ENCODE measurements at regions not wholly inside any gene's neighbourhood (a gene's known extent, or its start where the extent isn't known, plus 50 kb on each side); places are given as distances from the start of the nearest gene placed in this dataset.

- no peak for TF ChIP-seq POLR2A (IDR thresholded peaks at IDR 0.05)
- TF ChIP-seq CTCF (IDR thresholded peaks at IDR 0.05) = no peak
Measured at GRCh38 chr2:220337611-220338440, 710.4 kb downstream of the SLC4A3 start.

Data from thyroid gland (tissue), 4 donors.